SK-N-SH (cell line): ENCODE measurements at regions not wholly inside any gene's neighbourhood (a gene's known extent, or its start where the extent isn't known, plus 50 kb on each side); places are given as distances from the start of the nearest gene placed in this dataset.

ENCODE experiments used
- CTCF ChIP-seq: fragments of 200-600 bp; sonication (generic); IDR thresholded peaks from 2 replicates; pipeline ENCODE4 v1.6.1; 2017; ENCODE audit warnings: antibody characterized with exemption, mild to moderate bottlenecking, moderate library complexity
- EZH2phosphoT487 ChIP-seq: fragments of 200-600 bp; sonication (generic); IDR thresholded peaks from 2 replicates; pipeline ENCODE4 v1.6.1; 2017; ENCODE audit warnings: low read depth, mixed run types, mild to moderate bottlenecking, antibody characterized with exemption, moderate library complexity, borderline replicate concordance
- GABPA ChIP-seq: IDR thresholded peaks from 2 replicates; pipeline ENCODE4 v1.4.0; 2012; ENCODE audit warnings: low read depth, mild to moderate bottlenecking
- JUND ChIP-seq: IDR thresholded peaks from 2 replicates; pipeline ENCODE4 v1.4.0; 2012
- POLR2AphosphoS5 ChIP-seq: IDR thresholded peaks from 2 replicates; pipeline ENCODE4 v1.6.1; 2012; ENCODE audit warnings: low read depth, low read length
- RCOR1 ChIP-seq: fragments of 150-350 bp; IDR thresholded peaks from 2 replicates; pipeline ENCODE4 v1.6.1; 2017; ENCODE audit warnings: antibody characterized with exemption, low read length
- REST ChIP-seq: IDR thresholded peaks from 2 replicates; pipeline ENCODE4 v1.6.1; 2012; ENCODE audit warnings: mild to moderate bottlenecking, low read depth, low read length, moderate library complexity
- RXRA ChIP-seq: IDR thresholded peaks from 2 replicates; pipeline ENCODE4 v1.4.0; 2012; ENCODE audit warnings: low read depth, mild to moderate bottlenecking, borderline replicate concordance
- SIN3A ChIP-seq: IDR thresholded peaks from 2 replicates; pipeline ENCODE4 v1.6.1; 2012; ENCODE audit warnings: low read depth, mild to moderate bottlenecking, low read length, moderate library complexity, borderline replicate concordance
- TAF1 ChIP-seq: IDR thresholded peaks from 2 replicates; pipeline ENCODE4 v1.6.1; 2012; ENCODE audit warnings: low read depth, mild to moderate bottlenecking, low read length, moderate library complexity, borderline replicate concordance
- TEAD4 ChIP-seq: IDR thresholded peaks from 2 replicates; pipeline ENCODE4 v1.4.0; 2012; ENCODE audit warnings: mild to moderate bottlenecking, borderline replicate concordance; ENCODE audit not compliant: insufficient read depth
- YY1 ChIP-seq: IDR thresholded peaks from 2 replicates; pipeline ENCODE4 v1.4.0; 2012; ENCODE audit warnings: low read depth, mild to moderate bottlenecking
- TF ChIP-seq, protein P1 (sequence below): IDR thresholded peaks from 2 replicates; pipeline ENCODE4 v1.4.0; 2012; ENCODE audit warnings: low read depth
- TF ChIP-seq, protein P2 (sequence below): IDR thresholded peaks from 2 replicates; pipeline ENCODE4; 2012

GRCh38 chr2:126200538-126200937 is 455.4 kb upstream of the GYPC start:
- no peak for TF ChIP-seq CTCF
- TF ChIP-seq TAF1, result no peak
- no peak for TF ChIP-seq RCOR1
- TF ChIP-seq POLR2AphosphoS5, result no peak
- no peak for TF ChIP-seq EZH2phosphoT487
- TF ChIP-seq, protein P1, sequence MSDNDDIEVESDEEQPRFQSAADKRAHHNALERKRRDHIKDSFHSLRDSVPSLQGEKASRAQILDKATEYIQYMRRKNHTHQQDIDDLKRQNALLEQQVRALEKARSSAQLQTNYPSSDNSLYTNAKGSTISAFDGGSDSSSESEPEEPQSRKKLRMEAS, result no peak
- TF ChIP-seq JUND, result no peak
- TF ChIP-seq REST, result no peak
- TF ChIP-seq, protein P2, sequence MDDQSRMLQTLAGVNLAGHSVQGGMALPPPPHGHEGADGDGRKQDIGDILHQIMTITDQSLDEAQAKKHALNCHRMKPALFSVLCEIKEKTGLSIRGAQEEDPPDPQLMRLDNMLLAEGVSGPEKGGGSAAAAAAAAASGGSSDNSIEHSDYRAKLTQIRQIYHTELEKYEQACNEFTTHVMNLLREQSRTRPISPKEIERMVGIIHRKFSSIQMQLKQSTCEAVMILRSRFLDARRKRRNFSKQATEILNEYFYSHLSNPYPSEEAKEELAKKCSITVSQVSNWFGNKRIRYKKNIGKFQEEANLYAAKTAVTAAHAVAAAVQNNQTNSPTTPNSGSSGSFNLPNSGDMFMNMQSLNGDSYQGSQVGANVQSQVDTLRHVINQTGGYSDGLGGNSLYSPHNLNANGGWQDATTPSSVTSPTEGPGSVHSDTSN, result no peak
- no peak for TF ChIP-seq RXRA
- no peak for TF ChIP-seq YY1
- TF ChIP-seq TEAD4, result no peak
- TF ChIP-seq SIN3A, result no peak
- no peak for TF ChIP-seq GABPA
